Left kidney (tissue), 1 donor: ENCODE measurements at regions not wholly inside any gene's neighbourhood (a gene's known extent, or its start where the extent isn't known, plus 50 kb on each side); places are given as distances from the start of the nearest gene placed in this dataset.

Experiments
- DNase-seq: peaks from one replicate; pipeline ENCODE4 v3.0.0-alpha.2; 2013

DNA sequence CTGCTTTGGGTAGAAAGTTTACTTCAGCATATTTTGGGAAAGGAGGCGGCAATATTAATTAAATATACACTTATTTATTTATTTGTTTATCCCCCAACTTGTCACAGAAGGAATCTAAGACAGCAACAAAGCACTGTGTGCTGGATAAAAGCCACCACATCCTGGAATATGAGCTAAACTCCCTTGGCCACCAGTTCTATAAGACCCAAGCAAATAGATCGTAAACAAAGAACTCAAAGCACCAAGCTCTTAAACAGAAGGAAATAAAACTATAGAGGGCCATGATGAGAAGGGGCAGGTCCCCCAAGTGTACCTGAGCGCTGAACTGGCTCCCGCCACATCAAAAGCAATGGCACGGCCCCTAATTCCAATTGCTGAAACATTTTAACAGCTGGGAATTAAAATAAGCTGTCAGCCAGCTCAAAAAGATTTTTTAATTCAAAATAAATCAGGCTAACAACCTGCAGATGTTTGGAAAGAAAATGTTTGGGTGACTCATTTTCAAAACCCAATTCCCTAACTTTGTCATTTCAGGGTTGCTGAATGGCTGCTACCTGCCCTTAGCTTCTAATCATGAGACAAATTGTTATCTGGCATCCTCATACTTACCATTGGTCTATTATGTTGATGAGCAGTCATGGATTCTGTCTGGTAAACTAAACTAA lies 127.1 kb downstream of the SLC30A10 start:
- DNase-seq = no peak

DNA sequence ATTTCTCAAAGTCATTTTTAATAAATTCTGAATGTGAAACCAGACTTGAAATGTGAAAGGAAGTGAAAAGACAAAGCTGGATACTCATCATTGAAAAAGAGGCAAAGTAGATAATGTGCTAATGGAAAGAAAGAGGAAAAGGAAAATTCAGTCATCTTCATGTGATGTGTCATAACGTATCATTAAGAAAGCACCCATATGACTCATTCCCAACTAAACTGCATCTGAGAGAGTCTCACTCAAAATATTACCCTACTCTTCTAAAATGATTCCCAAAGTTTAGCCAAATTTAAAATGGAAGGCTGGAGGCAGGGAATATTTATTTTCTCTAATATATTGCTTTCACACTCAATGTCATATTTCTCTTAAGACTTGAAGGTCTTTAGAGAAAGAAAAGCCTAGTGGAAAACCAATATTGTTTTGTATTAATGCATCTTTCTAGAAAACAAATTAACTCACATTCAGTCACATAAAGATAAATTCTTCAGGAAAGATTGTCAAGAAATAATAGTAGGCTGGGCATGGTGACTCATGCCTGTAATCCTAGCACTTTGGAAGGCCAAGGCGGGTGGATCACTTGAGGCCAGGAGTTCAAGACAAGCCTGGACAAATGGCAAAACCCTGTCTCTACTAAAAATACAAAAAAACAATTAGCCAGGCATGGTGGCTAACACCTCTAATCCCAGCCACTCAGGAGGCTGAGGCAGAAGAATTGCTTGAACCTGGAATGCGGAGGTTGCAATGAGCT lies 129.9 kb downstream of the SLC30A10 start:
- no peak for DNase-seq

DNA sequence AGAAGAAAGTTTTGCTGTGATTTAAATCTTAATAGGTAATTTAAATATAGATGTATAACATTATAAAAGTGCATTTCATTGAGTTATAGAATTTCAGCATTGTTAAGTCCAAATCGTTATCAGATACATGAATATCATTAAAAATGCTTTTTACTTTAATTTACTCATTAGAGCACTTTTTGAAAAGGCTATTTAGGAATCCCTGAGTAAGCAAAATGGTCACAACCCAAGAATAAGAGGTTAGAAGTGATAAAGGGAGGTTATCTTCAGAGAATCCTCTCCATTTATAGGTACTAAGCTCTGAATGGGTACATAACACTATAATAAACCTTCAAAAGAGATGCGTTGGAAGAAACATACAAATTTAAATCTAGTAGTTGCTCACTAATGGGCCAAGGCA lies 130.7 kb downstream of the SLC30A10 start:
- no peak for DNase-seq

DNA sequence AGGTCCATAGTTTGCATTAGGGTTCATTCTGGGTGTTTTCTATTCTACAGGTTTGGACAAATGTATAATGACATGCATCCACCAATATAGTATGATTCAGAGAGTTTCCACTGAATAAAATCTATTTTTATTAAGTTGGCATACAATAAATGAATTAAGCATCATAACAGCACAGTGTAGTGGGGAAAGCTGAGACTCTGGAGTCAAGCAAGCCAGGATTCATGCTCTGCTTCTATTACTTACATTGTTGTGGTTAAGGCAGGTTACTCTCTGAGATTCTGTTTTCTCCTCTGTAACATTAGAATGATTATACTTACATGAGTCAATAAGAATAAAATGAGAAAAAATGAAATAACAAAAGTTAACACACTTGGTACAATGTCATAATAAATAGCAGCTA lies 131.3 kb downstream of the SLC30A10 start:
- DNase-seq = no peak

DNA sequence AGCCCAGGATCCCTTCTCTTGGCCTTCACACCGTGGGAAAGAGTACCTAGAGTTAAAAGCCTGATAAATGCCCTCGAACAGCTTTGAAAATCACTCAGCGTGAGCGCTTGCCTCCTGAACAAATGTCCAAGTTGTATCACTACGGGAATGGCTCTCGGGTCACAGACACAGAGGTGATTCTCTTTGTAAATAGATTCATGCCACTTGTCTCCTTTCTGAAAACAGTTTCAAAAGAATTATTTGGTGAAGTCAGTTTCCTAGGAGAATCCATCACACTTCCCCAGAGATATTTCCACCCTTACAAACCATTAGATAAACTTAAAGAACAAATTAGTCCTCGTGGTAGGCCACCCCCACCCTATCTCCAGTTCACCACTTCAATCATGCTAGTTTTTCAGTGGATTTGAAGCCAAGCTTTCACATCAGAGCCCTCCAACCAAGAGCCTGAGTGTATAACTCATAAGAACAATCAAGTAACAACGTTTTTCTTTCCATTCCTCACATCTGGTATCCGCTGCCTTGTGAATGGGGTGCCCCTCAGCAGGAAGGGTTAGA lies 132.9 kb downstream of the SLC30A10 start:
- DNase-seq = no peak

DNA sequence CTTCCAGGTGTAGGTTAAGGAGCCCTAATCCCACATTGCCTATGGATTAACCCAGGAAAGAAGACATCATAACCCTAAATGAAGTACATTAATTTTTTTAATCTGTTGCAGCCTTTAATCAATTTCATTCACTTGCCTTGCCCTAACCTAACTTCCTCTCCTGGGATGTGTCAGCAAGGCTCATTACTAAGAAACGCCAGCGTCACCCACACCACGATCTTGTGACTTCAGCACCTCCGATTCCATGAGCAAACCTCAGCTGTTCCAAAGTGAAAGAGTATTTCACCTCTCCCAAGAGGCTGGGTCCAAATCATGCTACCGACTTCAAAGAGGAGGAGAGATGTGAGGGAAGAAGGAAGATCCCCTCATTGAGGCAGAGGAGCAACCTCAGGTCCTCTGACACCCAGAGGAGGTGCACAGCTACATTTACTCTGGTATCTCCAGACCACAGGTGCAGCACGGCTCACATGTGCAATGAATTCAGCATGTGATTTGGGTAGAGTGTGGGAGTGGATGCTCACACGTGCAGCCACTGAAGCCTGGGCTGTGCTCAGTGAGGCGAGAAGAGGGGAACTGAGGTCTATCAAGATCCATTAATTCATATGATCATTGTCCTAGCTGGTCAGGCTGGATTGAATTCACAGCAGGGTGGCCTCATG lies 134.1 kb downstream of the SLC30A10 start:
- DNase-seq = no peak

DNA sequence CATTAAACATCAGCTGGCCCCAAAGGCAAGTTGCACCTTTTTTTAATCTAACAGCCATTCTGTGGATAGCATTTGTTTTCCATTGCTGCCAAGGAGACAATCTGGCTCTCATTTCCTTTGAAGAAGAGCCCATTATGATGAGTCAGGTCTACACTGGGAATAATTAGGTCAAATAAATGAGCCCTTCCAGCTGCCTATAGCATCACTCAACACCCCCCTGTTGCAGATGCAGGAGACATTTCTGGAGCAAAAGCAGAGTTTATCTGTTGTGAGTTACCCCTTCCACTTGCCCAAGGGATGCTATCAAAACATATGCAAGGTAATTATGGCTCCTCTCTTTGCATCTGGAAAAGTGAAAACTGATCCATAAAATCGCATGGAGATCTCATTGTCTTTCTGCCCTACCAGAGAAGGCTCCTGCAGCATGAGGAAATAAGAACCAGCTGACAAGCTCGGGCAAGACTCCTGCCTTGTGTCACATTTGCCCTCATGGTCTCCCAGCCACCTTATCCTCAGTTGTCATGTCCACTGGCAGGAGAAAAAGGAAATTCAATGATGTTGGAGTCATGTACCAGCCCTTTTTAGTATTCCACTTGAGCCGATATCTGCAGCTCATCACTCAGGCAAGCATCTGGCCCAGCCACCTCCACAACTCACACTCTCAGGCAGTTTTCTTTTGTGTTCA lies 135.9 kb downstream of the SLC30A10 start:
- no peak for DNase-seq

DNA sequence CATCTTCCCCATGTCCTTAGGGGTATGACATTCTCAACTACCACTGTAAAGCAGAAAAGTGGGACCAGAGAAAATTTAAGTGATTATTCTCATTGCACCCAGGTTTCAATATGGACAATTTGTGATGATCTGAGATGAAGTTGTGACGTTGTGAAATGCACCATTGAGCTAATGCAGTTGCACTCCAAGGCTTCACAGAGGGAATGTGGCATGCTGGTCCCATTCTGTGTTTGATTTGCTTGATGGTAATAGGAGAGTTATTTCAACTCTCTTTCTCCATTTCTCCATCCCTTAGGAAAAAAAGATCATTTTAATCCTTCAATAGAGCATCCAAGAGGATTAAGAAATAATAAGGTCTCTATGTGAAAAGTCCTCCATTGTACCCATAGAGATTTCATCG lies 136.6 kb downstream of the SLC30A10 start:
- DNase-seq = no peak

DNA sequence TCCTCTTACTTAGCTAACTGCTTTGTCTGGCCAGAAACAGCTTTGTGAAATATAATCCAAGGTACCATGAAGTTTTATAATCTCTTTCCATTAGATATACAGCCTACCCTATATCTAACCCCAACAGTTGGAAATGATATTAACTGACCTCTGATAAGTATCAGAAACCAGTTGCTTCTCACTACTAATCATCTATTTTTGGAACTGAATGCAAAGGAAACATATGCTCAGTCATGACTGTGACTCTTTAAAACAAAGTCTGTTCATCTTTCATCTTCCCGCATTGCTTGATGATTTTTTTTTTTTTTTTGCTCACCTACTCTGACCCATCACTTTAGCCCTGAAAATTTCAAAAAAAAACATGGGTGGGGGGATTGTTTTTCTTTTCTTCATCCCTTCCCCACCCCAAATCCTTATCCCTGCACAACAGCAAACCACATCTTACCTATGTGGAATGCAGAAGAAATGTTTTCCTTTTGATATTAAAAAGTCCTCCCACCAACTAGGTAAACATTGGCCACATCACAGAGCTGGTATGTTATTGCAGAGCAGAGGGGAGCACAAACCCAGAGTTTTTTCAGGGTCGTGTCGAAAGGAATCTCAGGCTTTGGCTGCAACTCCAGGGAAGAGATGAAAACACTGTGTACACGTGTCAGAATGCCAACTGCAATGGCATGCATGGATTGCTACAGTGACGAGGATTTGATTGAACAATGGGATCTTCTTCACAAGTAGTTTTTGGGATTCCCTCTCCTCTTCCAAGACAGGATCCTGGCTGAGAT lies 137.3 kb downstream of the SLC30A10 start:
- DNase-seq = no peak

DNA sequence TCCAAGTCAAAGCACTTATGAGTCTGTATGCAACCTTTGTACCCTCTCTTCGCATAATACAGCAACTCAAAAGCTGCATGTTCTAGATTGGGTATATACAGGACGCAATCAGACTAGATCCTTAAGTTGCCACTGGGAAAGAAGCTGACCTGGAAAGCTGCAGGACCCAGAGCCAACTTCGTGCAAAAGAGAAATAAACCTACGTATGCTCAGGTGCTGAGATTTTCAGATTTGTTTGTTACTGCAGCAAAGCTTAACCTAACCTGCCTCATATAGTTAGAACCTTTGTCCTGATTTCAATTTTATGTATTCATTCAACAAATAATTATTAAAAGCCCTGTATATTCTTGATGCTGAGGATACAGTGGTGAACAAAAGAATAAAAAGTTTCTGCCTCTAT lies 139.7 kb downstream of the SLC30A10 start:
- DNase-seq = no peak

DNA sequence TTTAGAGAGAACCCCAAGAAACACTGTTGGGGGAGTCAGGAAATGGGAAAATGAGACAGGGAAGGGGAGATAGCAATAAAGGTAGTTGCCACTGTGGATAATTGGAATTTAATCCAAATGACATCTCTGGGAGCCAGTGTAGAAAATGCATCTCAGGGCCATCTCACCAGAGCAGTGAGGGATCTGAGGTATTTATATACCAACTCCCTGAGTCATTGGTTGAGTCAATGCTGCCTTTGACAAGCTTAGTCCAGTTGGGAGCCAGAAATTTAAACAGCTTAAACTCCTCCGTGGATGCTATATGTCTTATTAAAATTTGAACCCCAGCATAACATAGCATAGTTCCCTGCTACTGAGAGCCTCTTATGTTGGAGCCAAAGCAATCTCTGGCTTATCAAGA lies 140.3 kb downstream of the SLC30A10 start:
- no peak for DNase-seq

DNA sequence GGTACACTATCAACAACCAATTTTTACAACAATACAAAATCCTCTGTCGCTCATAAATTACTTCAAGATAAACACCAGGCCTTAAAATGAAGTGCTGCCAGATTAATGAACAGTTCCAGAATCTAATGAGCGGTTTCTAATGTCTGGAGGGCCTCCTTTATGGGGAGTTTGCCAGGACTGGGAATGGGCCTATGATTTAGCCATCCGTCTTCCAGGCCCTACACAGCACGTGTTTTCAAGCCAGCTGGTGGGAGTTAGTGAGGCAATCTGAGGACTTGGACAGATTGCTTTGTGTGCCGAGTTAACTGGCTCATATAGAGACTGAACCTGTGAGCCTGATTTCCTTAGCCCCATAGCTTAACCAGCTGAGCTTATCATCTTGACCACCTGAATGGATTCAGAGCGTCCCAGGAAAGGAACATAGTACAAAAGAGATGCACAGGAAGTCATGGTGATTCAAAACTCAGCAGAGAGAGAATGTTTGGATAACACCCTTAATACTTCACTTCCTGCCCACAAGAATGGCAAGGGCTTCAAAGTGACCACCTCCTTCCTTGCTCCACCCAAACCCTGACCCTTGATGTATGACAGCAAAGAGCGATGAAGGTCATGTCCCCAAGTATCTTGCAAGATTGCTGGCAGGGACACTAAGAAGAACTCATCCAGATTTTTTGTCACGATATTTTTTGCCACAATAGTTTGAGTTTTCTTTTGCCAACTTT lies 143.5 kb downstream of the SLC30A10 start:
- no peak for DNase-seq

DNA sequence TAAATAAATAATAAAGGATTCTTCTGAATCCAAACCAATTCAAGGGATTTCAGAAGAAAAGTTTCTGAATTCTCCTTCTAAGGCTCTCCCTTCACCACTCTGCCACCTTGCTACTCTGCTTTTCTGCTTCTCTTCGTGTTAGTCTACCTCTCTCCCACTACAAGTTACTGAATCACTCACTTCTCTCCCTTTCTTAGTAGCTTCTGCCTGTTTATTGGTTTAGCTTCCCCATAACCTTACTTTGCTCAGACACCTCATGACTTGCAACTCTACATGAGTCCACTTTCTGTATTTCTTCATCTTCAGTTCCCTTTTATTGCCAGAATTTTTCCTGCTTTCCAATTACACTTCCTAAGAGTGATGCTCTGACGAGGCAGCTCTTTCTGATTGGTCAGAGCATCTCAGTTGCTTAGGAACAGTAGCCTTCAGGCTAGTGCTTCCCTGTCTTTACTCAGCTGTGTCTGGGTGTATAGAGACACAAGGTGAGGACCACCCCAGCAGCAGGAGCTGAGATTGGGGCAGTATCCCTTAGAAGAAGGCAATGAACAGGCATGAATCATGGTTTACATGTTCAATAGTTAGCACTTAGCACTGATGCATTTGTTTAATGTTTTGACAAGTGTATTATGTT lies 144.6 kb downstream of the SLC30A10 start:
- DNase-seq = no peak

DNA sequence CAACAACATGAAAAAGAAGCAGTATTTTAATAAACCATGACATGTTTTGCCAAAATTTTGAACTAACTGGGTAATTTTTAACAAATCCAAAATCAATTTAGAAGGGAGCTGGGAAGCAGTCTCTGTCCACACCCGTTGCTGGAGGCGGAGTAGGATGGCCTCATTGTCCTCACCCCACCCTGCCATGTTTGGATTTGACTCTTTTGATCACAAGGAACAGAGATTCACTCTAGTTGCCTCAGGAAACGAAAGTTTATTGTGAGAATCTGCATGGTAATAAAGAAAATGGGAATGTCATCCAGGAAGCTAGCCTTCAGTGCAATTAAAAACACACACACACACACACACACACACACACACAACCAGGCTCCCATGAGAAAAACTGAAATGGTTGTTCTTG lies 145.4 kb downstream of the SLC30A10 start:
- DNase-seq = no peak

DNA sequence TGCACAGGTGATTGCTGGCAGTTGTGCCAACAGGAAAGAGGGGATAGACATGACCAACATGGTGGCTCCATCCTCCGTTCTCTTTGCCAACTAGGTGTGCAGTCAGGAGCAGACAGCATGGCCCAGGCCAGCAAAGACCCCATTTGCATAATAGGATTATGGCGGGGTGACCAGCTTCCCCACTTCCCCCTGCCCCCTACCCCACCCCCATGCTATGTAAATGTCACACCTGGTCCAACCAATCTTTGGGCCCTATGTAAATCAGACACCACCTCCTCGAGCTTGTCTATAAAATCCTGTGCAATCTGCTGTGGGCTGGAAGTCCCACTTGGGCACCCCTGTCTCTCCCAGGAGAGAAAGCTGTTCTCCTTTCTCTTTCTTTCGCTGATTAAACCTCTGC lies 146.0 kb downstream of the SLC30A10 start:
- no peak for DNase-seq

DNA sequence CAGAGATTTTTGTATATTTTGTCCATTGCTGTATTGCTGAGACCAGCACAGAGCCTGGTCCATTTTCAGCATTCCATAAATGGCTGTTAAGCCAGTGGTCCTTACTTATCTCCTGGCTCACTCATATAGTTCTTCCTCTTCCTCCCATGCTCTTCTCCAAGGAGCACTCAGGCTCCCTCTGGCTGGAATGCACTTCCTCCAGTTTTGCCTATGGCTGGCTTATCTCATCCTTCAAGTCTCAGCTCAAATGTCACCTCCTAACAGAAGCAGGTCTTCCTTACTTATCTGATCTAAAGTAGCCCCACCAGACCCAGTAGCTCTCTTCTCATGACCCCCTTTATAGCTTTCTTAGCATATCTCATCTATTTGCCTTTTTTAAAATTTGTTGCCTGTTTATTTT lies 146.9 kb downstream of the SLC30A10 start:
- DNase-seq = no peak

DNA sequence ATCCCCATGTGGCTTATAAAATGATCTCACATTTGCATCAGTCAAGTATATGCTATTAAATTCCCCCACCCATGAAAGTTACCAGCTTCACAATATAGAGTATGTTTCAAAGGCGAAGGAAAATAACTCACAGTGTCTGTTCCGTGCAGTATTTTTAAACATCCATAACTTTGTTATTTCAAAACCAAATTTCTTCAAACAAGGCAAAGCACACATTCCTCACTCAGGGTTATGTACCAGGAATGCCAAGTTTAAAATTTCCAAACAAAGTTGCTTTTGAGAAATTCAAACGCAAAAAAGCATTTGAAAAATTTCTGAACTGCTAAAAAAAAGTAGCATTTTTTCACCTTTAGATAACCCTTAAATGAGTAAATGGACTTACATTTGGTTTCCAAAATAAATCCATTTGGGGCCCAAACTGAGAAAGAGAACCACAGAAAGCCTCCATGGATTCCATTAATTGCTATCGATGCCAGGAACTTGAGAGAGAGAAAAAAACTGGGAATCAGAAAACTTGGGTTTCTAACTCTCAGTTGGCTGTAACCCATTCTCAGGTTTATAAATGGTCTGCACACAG lies 149.5 kb downstream of the SLC30A10 start:
- no peak for DNase-seq

DNA sequence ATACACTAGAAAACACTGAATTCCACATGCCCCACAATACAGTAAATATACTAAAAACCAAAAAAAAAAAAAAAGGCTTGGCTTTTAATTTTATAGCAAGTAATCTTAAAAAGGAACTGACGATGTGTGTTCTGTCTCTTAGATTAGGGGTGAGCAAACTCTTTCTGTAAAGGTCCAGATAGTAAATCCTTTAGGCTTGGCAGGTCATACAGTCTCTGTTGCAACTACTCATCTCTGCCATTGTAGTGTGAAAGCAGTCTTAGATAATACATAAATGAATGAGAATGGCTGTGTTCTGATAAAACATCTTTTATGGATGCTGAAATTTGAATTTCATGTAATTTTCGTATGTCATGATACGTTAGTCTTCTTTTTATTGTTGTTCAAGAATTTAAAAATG lies 150.2 kb downstream of the SLC30A10 start:
- no peak for DNase-seq

DNA sequence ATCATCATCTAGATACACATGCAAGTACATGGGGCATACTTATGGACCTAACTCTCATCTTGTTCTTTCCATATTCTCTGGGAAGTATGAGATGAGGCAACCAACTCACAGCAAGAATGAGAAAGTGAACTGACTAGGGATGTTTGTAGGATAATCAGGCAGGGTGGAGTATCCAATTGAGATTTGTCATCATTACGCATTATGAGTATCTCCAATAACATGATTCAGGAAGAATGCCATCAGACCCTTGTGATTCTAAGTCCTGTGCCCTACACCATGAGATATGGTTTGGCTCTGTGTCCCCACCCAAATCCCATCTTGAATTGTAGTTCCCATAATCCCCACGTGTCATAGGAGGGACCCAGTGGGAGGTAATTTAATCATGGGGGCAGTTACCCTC lies 154.0 kb downstream of the SLC30A10 start:
- no peak for DNase-seq

DNA sequence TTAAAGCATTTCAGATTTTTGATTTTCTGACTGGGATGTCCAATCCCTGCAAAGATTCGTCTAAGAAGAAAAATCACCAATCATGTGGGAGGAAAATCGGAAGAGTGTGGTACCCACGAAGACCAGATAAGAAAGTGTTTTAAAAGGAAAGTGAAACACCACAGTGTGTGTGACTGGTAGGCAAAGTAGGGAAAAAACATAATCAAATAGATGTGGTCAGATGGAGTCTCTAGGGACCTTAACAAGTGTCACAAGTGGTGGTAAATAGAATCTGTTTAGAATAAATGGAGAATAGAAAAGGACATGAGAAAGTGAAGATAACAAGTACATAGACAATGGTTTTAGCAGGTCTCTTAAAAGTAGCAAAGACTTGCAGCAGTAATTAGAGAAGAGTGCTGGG lies 154.6 kb downstream of the SLC30A10 start:
- DNase-seq = no peak
